Mucosa of stomach (tissue), 1 donor: ENCODE measurements at regions not wholly inside any gene's neighbourhood (a gene's known extent, or its start where the extent isn't known, plus 50 kb on each side); places are given as distances from the start of the nearest gene placed in this dataset.

ENCODE experiments used
- H3K27me3 ChIP-seq: one replicate; pipeline ENCODE4 v1.7.0; 2013; ENCODE audit warnings: mild to moderate bottlenecking, low read length; ENCODE audit not compliant: control insufficient read depth, insufficient read depth
- H3K36me3 ChIP-seq: one replicate; pipeline ENCODE4 v1.7.0; 2013; ENCODE audit warnings: low read length; ENCODE audit not compliant: control insufficient read depth, insufficient read depth
- H3K4me1 ChIP-seq: one replicate; pipeline ENCODE4 v1.7.0; 2013; ENCODE audit warnings: mild to moderate bottlenecking, low read length; ENCODE audit not compliant: control insufficient read depth, insufficient read depth
- H3K4me3 ChIP-seq: one replicate; pipeline ENCODE4 v1.7.0; 2013; ENCODE audit warnings: low read length
- H3K9ac ChIP-seq: one replicate; pipeline ENCODE4 v1.7.0; 2013; ENCODE audit warnings: mild to moderate bottlenecking, low read length, moderate library complexity
- H3K9me3 ChIP-seq: one replicate; pipeline ENCODE4 v1.7.0; 2013; ENCODE audit warnings: mild to moderate bottlenecking, low read length, moderate library complexity; ENCODE audit not compliant: control insufficient read depth
- donor health status: Pancreatic carcinoma.

- Histone ChIP-seq H3K4me3 (no peak overlapping the region), H3K36me3 (no peaks in the 10 kb centered on the region), H3K4me1 (peaks cover 7% of the 10 kb centered on the region), H3K27me3 (peaks cover 49% of the 10 kb centered on the region), H3K9me3 (no peaks in the 10 kb centered on the region), H3K9ac (no peak overlapping the region)
Measured at GRCh38 chr15:77821188-77821958, 188.7 kb upstream of the LINGO1 start.

- Histone ChIP-seq H3K27me3 (peaks cover 56% of the 10 kb centered on the region), H3K36me3 (no peaks in the 10 kb centered on the region), H3K9ac (no peak overlapping the region), H3K4me1 (peaks cover 7% of the 10 kb centered on the region), H3K9me3 (no peaks in the 10 kb centered on the region), H3K4me3 (no peak overlapping the region)
Measured at GRCh38 chr15:77819851-77820728, 187.4 kb upstream of the LINGO1 start.

GRCh38 chr15:77819048-77819850 lies 186.5 kb upstream of the LINGO1 start:
- peaks cover 7% of the 10 kb centered on the region for H3K4me1 ChIP-seq
- H3K36me3 ChIP-seq = no peaks in the 10 kb centered on the region
- H3K9ac ChIP-seq = no peak overlapping the region
- no peak overlapping the region for H3K4me3 ChIP-seq
- H3K27me3 ChIP-seq = peaks cover 59% of the 10 kb centered on the region
- H3K9me3 ChIP-seq = no peaks in the 10 kb centered on the region

- Histone ChIP-seq H3K4me3 (no peak overlapping the region), H3K9ac (no peak overlapping the region), H3K36me3 (no peaks in the 10 kb centered on the region), H3K9me3 (no peaks in the 10 kb centered on the region), H3K27me3 (peaks cover 64% of the 10 kb centered on the region), H3K4me1 (peaks cover 7% of the 10 kb centered on the region)
Measured at GRCh38 chr15:77818484-77819047, 185.9 kb upstream of the LINGO1 start.

- peaks cover 7% of the 10 kb centered on the region for H3K4me1 ChIP-seq
- peaks cover 64% of the 10 kb centered on the region for H3K27me3 ChIP-seq
- H3K9me3 ChIP-seq = no peaks in the 10 kb centered on the region
- H3K9ac ChIP-seq = no peak overlapping the region
- no peaks in the 10 kb centered on the region for H3K36me3 ChIP-seq
- H3K4me3 ChIP-seq = no peak overlapping the region
Measured at GRCh38 chr15:77817434-77817833, 184.7 kb upstream of the LINGO1 start.

GRCh38 chr15:77816983-77817382 lies 184.3 kb upstream of the LINGO1 start:
- peaks cover 7% of the 10 kb centered on the region for H3K4me1 ChIP-seq
- no peaks in the 10 kb centered on the region for H3K36me3 ChIP-seq
- H3K4me3 ChIP-seq = no peak overlapping the region
- H3K9me3 ChIP-seq = no peaks in the 10 kb centered on the region
- no peak overlapping the region for H3K9ac ChIP-seq
- peaks cover 65% of the 10 kb centered on the region for H3K27me3 ChIP-seq

GRCh38 chr15:77815015-77815414 lies 182.3 kb upstream of the LINGO1 start:
- H3K36me3 ChIP-seq = no peaks in the 10 kb centered on the region
- no peak overlapping the region for H3K9ac ChIP-seq
- H3K27me3 ChIP-seq = peaks cover 49% of the 10 kb centered on the region
- H3K9me3 ChIP-seq = no peaks in the 10 kb centered on the region
- H3K4me3 ChIP-seq = no peak overlapping the region
- peaks cover 5% of the 10 kb centered on the region for H3K4me1 ChIP-seq

- peaks cover 36% of the 10 kb centered on the region for H3K27me3 ChIP-seq
- no peak overlapping the region for H3K9ac ChIP-seq
- H3K9me3 ChIP-seq = no peaks in the 10 kb centered on the region
- no peak overlapping the region for H3K4me3 ChIP-seq
- H3K4me1 ChIP-seq = no peaks in the 10 kb centered on the region
- H3K36me3 ChIP-seq = no peaks in the 10 kb centered on the region
Measured at GRCh38 chr15:77812664-77813063, 180.0 kb upstream of the LINGO1 start.

GRCh38 chr15:77811270-77811669 lies 178.6 kb upstream of the LINGO1 start:
- Histone ChIP-seq H3K9ac (no peak overlapping the region), H3K4me3 (no peak overlapping the region), H3K36me3 (no peaks in the 10 kb centered on the region), H3K4me1 (no peaks in the 10 kb centered on the region), H3K9me3 (no peaks in the 10 kb centered on the region), H3K27me3 (peaks cover 22% of the 10 kb centered on the region)

- Histone ChIP-seq H3K4me3 (no peak overlapping the region), H3K27me3 (peaks cover 16% of the 10 kb centered on the region), H3K36me3 (no peaks in the 10 kb centered on the region), H3K4me1 (no peaks in the 10 kb centered on the region), H3K9me3 (no peaks in the 10 kb centered on the region), H3K9ac (no peak overlapping the region)
Measured at GRCh38 chr15:77810130-77810571, 177.4 kb upstream of the LINGO1 start.

GRCh38 chr15:77808581-77809177 lies 176.0 kb upstream of the LINGO1 start:
- no peak overlapping the region for H3K9ac ChIP-seq
- H3K27me3 ChIP-seq = peaks cover 14% of the 10 kb centered on the region
- H3K4me3 ChIP-seq = no peak overlapping the region
- H3K4me1 ChIP-seq = no peaks in the 10 kb centered on the region
- no peaks in the 10 kb centered on the region for H3K9me3 ChIP-seq
- no peaks in the 10 kb centered on the region for H3K36me3 ChIP-seq
